ENCODE measurements at regions not wholly inside any gene's neighbourhood (a gene's known extent, or its start where the extent isn't known, plus 50 kb on each side); places are given as distances from the start of the nearest gene placed in this dataset.

DNA sequence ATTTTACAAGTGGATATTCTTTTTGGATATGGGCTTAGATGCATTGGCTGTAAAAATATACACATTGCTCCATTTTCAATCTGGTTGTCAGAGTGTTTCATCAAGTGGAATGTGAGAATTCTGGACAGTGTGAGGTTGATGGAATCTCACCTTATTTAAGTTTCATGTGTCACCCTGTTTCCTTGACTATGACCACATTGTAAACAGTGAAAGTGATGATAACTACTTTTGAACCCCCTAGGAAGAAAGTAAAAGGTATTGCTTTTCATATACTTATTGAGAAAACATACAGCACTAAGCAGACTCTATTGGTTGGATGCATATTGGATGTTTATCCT lies 490.5 kb upstream of the RAG2 start:
- ChIA-PET CTCF (ENCODE audit: low intra/inter-chr PET ratio, low total read pairs) (no interaction called here), POLR2A (no interaction called here)
- Histone ChIP-seq H2AFZ (ENCODE audit: low read length) (no peak overlapping the region), H3K36me3 (replicated peaks in 1 of 2; ENCODE audit: control insufficient read depth in 1 of 2, insufficient read depth in 2 of 2, low read length in 2 of 2) (no peaks in the 10 kb centered on the region), H3K27me3 (ENCODE audit: control insufficient read depth in 1 of 2, insufficient read depth in 2 of 2, low read length in 2 of 2) (no peaks in the 10 kb centered on the region; a peak in 1 of 5 replicates), H3K4me2 (ENCODE audit: low read depth, low read length) (no peak overlapping the region), H4K20me1 (ENCODE audit: insufficient read depth, low read length) (no peaks in the 10 kb centered on the region), H3K9me3 (ENCODE audit: low read length) (no peaks in the 10 kb centered on the region), H3K27ac (ENCODE audit: extremely low read length, insufficient read depth, low read length) (no peak overlapping the region), H3K79me2 (ENCODE audit: insufficient read depth, low read length) (no peaks in the 10 kb centered on the region), H3K4me1 (ENCODE audit: insufficient read depth, low read length) (no peaks in the 10 kb centered on the region), H3K9ac (ENCODE audit: insufficient read depth, low read depth, low read length) (no peak overlapping the region), H3K4me3 (replicated peaks in 1 of 3; ENCODE audit: insufficient read depth in 1 of 3, low read depth in 2 of 3, low read length in 3 of 3) (no peak overlapping the region)
- intact Hi-C loops (cut with micrococcal nuclease; ENCODE audit: unreplicated experiment) (no loop called here), in situ Hi-C loops (cut with HindIII; ENCODE audit: extremely low pct_ligation_motif_present, low pct_unique_long_range_greater_than_20kb) (no loop called here)
- no peak for TF ChIP-seq ZSCAN25 (CRISPR knock-in tag; IDR thresholded peaks at IDR 0.05)
- TF ChIP-seq SRSF4 (IDR thresholded peaks at IDR 0.05; ENCODE audit: low read depth, low read length, poor library complexity, severe bottlenecking) = no peak
- no peak for TF ChIP-seq STAT5B (CRISPR knock-in tag; IDR thresholded peaks at IDR 0.05)
- TF ChIP-seq PTBP1 (IDR thresholded peaks at IDR 0.05; ENCODE audit: low read depth, low read length, poor library complexity, severe bottlenecking) = no peak
- TF ChIP-seq MAFK (conservative IDR thresholded peaks at IDR 0.05 in 1 of 2, IDR thresholded peaks at IDR 0.05 in 1 of 2; ENCODE audit: low read length in 2 of 2) = no peak
- no peak for TF ChIP-seq ESRRA (CRISPR knock-in tag; IDR thresholded peaks at IDR 0.05; ENCODE audit: low read depth)
- no peak for TF ChIP-seq ZNF333 (CRISPR knock-in tag; IDR thresholded peaks at IDR 0.05; ENCODE audit: borderline replicate concordance)
- TF ChIP-seq, protein P1, sequence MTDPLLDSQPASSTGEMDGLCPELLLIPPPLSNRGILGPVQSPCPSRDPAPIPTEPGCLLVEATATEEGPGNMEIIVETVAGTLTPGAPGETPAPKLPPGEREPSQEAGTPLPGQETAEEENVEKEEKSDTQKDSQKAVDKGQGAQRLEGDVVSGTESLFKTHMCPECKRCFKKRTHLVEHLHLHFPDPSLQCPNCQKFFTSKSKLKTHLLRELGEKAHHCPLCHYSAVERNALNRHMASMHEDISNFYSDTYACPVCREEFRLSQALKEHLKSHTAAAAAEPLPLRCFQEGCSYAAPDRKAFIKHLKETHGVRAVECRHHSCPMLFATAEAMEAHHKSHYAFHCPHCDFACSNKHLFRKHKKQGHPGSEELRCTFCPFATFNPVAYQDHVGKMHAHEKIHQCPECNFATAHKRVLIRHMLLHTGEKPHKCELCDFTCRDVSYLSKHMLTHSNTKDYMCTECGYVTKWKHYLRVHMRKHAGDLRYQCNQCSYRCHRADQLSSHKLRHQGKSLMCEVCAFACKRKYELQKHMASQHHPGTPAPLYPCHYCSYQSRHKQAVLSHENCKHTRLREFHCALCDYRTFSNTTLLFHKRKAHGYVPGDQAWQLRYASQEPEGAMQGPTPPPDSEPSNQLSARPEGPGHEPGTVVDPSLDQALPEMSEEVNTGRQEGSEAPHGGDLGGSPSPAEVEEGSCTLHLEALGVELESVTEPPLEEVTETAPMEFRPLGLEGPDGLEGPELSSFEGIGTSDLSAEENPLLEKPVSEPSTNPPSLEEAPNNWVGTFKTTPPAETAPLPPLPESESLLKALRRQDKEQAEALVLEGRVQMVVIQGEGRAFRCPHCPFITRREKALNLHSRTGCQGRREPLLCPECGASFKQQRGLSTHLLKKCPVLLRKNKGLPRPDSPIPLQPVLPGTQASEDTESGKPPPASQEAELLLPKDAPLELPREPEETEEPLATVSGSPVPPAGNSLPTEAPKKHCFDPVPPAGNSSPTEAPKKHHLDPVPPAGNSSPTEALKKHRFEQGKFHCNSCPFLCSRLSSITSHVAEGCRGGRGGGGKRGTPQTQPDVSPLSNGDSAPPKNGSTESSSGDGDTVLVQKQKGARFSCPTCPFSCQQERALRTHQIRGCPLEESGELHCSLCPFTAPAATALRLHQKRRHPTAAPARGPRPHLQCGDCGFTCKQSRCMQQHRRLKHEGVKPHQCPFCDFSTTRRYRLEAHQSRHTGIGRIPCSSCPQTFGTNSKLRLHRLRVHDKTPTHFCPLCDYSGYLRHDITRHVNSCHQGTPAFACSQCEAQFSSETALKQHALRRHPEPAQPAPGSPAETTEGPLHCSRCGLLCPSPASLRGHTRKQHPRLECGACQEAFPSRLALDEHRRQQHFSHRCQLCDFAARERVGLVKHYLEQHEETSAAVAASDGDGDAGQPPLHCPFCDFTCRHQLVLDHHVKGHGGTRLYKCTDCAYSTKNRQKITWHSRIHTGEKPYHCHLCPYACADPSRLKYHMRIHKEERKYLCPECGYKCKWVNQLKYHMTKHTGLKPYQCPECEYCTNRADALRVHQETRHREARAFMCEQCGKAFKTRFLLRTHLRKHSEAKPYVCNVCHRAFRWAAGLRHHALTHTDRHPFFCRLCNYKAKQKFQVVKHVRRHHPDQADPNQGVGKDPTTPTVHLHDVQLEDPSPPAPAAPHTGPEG (CRISPR knock-in tag; IDR thresholded peaks at IDR 0.05) = no peak
- TF ChIP-seq NKX3-1 (CRISPR knock-in tag; IDR thresholded peaks at IDR 0.05) = no peak
- TF ChIP-seq IRX3 (CRISPR knock-in tag; IDR thresholded peaks at IDR 0.05; ENCODE audit: borderline replicate concordance, low read depth) = no peak
- TF ChIP-seq, protein P2, sequence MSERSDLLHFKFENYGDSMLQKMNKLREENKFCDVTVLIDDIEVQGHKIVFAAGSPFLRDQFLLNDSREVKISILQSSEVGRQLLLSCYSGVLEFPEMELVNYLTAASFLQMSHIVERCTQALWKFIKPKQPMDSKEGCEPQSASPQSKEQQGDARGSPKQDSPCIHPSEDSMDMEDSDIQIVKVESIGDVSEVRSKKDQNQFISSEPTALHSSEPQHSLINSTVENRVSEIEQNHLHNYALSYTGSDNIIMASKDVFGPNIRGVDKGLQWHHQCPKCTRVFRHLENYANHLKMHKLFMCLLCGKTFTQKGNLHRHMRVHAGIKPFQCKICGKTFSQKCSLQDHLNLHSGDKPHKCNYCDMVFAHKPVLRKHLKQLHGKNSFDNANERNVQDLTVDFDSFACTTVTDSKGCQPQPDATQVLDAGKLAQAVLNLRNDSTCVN (CRISPR knock-in tag; IDR thresholded peaks at IDR 0.05; ENCODE audit: borderline replicate concordance) = no peak
- no peak for TF ChIP-seq ZNF598 (CRISPR knock-in tag; IDR thresholded peaks at IDR 0.05; ENCODE audit: borderline replicate concordance)
- TF ChIP-seq ZNF329 (CRISPR knock-in tag; IDR thresholded peaks at IDR 0.05; ENCODE audit: low read depth) = no peak
- no peak for TF ChIP-seq ZNF816 (CRISPR knock-in tag; IDR thresholded peaks at IDR 0.05; ENCODE audit: borderline replicate concordance)
- TF ChIP-seq, protein P3, sequence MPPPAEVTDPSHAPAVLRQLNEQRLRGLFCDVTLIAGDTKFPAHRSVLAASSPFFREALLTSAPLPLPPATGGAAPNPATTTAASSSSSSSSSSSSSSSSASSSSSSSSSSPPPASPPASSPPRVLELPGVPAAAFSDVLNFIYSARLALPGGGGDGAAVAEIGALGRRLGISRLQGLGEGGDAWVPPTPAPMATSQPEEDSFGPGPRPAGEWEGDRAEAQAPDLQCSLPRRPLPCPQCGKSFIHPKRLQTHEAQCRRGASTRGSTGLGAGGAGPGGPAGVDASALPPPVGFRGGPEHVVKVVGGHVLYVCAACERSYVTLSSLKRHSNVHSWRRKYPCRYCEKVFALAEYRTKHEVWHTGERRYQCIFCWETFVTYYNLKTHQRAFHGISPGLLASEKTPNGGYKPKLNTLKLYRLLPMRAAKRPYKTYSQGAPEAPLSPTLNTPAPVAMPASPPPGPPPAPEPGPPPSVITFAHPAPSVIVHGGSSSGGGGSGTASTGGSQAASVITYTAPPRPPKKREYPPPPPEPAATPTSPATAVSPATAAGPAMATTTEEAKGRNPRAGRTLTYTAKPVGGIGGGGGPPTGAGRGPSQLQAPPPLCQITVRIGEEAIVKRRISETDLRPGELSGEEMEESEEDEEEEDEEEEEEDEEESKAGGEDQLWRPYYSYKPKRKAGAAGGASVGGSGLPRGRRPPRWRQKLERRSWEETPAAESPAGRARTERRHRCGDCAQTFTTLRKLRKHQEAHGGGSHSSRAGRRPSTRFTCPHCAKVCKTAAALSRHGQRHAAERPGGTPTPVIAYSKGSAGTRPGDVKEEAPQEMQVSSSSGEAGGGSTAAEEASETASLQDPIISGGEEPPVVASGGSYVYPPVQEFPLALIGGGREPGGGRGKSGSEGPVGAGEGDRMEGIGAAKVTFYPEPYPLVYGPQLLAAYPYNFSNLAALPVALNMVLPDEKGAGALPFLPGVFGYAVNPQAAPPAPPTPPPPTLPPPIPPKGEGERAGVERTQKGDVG (CRISPR knock-in tag; IDR thresholded peaks at IDR 0.05; ENCODE audit: borderline replicate concordance) = no peak
- ATAC-seq = no peak
- no peak for DNase-seq (ENCODE audit: low spot score)
- no peak for FAIRE-seq
- BruUV-seq (replicated peaks) = no TSS peak

All from HepG2 (cell line).